ENCODE measurements at regions not wholly inside any gene's neighbourhood (a gene's known extent, or its start where the extent isn't known, plus 50 kb on each side); places are given as distances from the start of the nearest gene placed in this dataset.
"Not testable (repeated sequence)": the region's sequence is repeated elsewhere in the genome, so short reads cannot be mapped to it uniquely, and the experiment has no call there.

DNA sequence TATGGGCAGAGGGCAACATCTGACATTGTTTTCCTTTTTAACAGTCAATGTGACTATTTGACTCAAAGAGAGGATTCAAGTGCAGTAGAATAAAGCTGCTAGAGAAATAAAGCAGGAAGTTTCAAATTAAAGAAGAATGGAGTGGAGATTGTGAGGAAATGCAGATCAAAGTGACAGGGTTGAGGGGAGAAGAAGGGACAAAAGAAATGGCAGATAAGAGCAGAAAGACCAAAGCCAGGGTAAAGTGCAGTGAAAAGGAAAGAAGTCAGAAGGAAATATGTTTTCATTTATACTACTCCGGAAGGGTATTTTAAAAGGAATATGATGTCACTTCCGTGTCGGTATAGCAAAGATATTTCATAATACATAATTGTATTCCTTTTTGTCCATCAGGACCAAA lies 297.5 kb upstream of the CRIM1 start:
- DNase-seq (ENCODE audit: low read depth in 2 of 2) = no peak

GRCh38 chr2:36052819-36053218 lies 302.8 kb upstream of the CRIM1 start:
- DNase-seq (ENCODE audit: low read depth in 2 of 2) = no peak

- no peak for DNase-seq (ENCODE audit: low read depth in 2 of 2)
Observed at GRCh38 chr2:36044411-36044810, 311.2 kb upstream of the CRIM1 start.

GRCh38 chr2:36035137-36035536 lies 320.4 kb upstream of the CRIM1 start:
- DNase-seq (ENCODE audit: low read depth in 2 of 2) = no peak

DNA sequence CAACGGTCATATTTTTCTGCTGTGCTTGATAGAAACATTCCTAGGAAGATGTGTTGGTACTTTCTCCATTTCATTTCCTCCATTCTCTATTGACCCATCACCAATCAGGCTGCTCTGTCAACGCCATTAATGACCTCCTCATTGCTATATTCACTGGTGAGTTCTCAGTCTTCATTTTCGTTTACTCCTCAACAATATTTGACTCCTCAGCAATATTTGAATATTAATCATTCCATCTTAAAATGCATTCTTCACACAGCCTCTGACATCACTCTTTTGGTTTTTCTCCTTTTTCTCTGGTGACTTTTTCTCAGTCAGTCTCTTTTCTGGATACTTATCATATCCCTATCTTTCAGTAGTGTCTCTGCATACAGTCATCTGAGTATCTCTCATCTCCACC lies 323.5 kb upstream of the CRIM1 start:
- no peak for DNase-seq (ENCODE audit: low read depth in 2 of 2)

GRCh38 chr2:36031471-36031870 lies 324.1 kb upstream of the CRIM1 start:
- DNase-seq (ENCODE audit: low read depth in 2 of 2) = no peak

DNA sequence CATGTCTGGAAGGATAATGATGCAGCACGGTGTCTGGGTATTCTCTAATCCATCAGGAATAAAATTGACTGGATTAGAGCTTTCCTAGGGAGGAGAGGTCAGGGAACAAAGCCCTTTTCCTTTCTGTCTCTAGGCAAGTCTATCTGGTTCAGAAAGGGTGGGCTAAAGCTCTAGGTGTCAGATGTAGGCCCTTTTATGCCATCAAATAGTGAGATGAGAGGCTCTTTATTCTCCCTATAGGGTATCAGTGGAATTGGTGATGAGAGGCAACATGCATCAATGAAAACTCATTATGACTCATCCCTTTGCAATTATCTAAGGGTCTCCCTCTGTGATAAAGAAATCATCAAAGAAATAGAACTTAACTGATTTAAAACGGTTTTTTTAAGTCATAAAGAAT lies 328.0 kb upstream of the CRIM1 start:
- no peak for DNase-seq (ENCODE audit: low read depth in 2 of 2)

DNA sequence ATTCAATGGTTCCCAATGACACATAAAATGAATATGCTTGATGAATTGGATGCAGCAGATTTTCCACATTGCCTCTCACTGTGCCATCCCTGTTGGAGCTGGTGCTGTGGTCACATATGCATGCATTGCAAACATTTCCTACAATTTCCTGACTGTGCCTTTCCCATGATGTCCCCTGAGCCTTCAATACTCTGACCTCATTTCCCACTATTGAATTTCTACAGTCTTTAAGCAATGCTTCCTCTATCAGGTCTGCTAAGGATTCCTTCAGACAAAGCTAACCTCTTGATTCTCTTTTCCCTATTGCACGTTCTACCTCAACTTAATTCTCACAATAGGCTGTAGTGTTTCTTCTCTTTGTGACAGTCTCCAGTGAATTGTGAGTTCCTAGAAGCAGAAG lies 342.5 kb upstream of the CRIM1 start:
- no peak for DNase-seq (ENCODE audit: low read depth in 2 of 2)

- no peak for DNase-seq (ENCODE audit: low read depth in 2 of 2)
Observed at GRCh38 chr2:36006444-36006843, 349.1 kb upstream of the CRIM1 start.

DNA sequence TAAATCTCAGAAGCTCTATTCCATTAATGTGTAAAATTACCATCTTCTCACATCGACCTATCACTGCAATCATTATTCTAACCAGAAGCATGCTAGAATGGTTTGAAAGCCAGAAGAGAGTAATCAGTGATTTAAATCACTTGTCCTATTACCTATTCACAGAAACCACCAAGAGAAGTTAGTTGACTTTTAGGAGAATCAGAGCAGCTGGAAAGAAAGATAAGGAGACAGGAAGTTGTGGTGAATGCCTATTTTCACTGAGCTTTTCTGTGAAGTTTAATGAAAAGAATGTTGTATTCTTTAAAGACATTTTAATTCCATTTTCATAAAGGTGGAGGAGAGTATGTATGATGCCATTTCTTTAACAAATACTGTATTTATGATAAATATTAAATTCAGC lies 352.6 kb upstream of the CRIM1 start:
- DNase-seq (ENCODE audit: low read depth in 2 of 2) = no peak

- no peak for DNase-seq (ENCODE audit: low read depth in 2 of 2)
Observed at GRCh38 chr2:35997488-35997887, 358.1 kb upstream of the CRIM1 start.

- DNase-seq (ENCODE audit: low read depth in 2 of 2) = no peak
Observed at GRCh38 chr2:35989503-35989902, 366.1 kb upstream of the CRIM1 start.

- DNase-seq (ENCODE audit: low read depth in 2 of 2) = no peak
Observed at GRCh38 chr2:35989040-35989439, 366.5 kb upstream of the CRIM1 start.

GRCh38 chr2:35986871-35987270 lies 368.7 kb upstream of the CRIM1 start:
- no peak for DNase-seq (ENCODE audit: low read depth in 2 of 2)

DNA sequence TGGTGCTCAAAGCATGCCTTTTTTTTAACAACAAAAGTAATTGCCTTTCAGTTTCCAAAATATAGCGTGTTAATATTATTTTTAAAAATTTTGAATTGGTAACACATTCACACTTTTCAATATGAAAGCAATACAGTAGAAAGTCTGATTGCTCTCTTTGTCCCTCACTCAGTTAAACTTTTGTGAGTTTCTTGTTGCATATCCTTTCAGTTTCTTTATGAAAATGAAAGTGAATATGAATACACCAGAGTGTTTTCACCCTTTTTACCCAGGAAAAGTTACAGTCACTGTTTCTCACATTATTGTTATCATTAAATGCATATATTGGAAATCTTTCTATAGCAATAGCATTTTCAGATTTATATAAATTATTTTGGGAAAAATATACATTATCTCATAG lies 377.4 kb upstream of the CRIM1 start:
- no peak for DNase-seq (ENCODE audit: low read depth in 2 of 2)

DNA sequence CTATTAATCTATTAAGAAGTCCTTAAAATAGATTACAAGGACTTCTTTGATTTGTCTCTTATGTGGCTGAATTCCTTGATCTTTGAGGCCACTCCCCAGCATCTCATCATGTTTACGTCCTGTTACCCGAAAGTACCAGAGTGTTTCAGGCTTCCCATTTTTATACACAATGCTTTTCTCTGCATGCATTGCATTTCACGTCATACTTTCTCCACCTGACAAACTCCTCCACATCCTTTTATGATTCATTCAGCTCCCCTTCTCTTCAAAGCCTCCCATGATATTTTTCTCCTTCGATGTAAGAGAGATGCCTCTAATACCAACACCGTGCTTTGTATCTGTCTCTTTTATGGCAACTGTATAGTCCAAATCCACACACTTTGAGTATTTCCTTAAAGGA lies 379.0 kb upstream of the CRIM1 start:
- no peak for DNase-seq (ENCODE audit: low read depth in 2 of 2)

- no peak for DNase-seq (ENCODE audit: low read depth in 2 of 2)
Observed at GRCh38 chr2:35973737-35974132, 381.8 kb upstream of the CRIM1 start.

GRCh38 chr2:35973132-35973736 lies 382.3 kb upstream of the CRIM1 start:
- no peak for DNase-seq (ENCODE audit: low read depth in 2 of 2)

GRCh38 chr2:35963824-35964223 lies 391.8 kb upstream of the CRIM1 start:
- no peak for DNase-seq (ENCODE audit: low read depth in 2 of 2)

GRCh38 chr2:35963357-35963756 lies 392.2 kb upstream of the CRIM1 start:
- DNase-seq (ENCODE audit: low read depth in 2 of 2) = no peak

DNA sequence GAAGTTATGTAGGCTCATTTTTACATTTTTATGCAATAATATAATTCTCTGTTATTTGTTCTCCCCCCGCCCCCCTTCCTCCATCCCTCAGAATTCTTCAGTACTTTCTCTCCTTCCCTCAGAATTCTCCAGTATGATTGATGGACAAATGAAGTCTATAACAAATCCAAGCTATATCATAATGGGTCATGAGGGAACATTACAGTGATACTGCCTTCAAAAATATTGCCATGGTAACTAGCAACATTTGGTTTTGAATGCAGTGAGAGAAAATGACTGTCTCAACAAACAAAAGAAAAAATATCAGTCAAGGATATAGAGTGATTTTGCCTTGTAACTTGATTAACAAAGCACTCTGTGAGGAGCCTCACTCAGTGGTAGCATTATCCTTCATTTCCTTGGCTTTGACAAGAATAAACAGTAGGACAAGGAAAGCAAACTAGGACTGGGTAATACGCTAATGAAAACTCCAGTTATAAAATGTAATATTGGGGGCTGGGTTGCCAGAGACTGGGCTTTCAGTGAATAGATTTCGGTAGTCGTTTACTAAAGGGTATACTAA lies 392.9 kb upstream of the CRIM1 start:
- DNase-seq (ENCODE audit: low read depth in 2 of 2) = no peak

- DNase-seq (ENCODE audit: low read depth in 2 of 2) = no peak
Observed at GRCh38 chr2:35960596-35960995, 395.0 kb upstream of the CRIM1 start.

- DNase-seq (ENCODE audit: low read depth in 2 of 2) = not testable (repeated sequence)
Observed at GRCh38 chr2:35957053-35957452, 398.5 kb upstream of the CRIM1 start.

- no peak for DNase-seq (ENCODE audit: low read depth in 2 of 2)
Observed at GRCh38 chr2:35946478-35946877, 409.1 kb upstream of the CRIM1 start.
